AG04449 (cell line): ENCODE measurements at regions not wholly inside any gene's neighbourhood (a gene's known extent, or its start where the extent isn't known, plus 50 kb on each side); places are given as distances from the start of the nearest gene placed in this dataset.
"Not testable (repeated sequence)": the region's sequence is repeated elsewhere in the genome, so short reads cannot be mapped to it uniquely, and the experiment has no call there.

Source experiments
- CTCF ChIA-PET: fragments of 350-600 bp; formaldehyde crosslinking; extraction: SDS; loops from one replicate; lab custom pipeline; 2021; ENCODE audit warnings: antibody characterized with exemption; lab: Yijun Ruan, JAX
- POLR2A ChIA-PET: fragments of 400-600, 350-600 bp; formaldehyde crosslinking; extraction: SDS; loops from one replicate; lab custom pipeline; 2020; ENCODE audit warnings: antibody characterized with exemption, inconsistent platforms; lab: Yijun Ruan, JAX
- DNase-seq: peaks from one replicate; pipeline ENCODE4 v3.0.0-alpha.2; 2010; ENCODE audit warnings: low read depth, low spot score
- H3K4me3 ChIP-seq: 2 replicates; pipeline ENCODE4 v1.5.1; 2011; ENCODE audit warnings: low read depth, mild to moderate bottlenecking, control low read depth, low read length
- TF ChIP-seq, protein P1 (sequence below): IDR thresholded peaks from one replicate; pipeline ENCODE4 v1.5.1; 2011; ENCODE audit warnings: mild to moderate bottlenecking, moderate library complexity, low read length, control low read depth, inconsistent platforms; ENCODE audit not compliant: insufficient read depth; ENCODE audit errors: missing control alignments

DNA sequence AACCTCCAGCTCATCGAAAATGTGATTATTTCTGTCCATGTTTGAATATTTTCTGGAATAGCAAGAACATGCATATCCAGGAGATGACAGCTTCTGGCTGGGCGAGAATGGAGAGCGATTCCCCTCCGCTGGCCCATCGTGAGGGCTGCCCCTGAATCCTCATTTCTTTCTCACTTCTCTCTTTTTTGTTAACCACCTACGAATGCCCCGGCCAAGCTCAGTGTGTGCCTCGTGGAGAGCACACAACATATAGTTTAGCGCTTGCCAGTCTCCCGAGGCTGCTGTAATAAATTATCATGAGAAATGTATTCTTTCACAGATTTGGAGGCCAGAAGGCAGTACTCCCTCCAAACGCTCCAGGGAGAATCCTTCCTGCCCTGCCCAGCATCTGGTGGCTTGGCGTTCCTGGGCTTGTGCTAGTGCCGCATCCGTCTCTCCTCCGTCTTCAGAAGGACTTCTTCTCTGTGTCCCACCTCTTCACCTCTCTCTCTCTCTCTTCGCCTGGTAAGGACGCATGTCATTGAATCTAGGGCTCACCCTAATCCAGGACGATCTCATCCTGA, 1306.0 kb downstream of the TBC1D22A start:
- H3K4me3 ChIP-seq = no peak overlapping the region
- TF ChIP-seq, protein P1, sequence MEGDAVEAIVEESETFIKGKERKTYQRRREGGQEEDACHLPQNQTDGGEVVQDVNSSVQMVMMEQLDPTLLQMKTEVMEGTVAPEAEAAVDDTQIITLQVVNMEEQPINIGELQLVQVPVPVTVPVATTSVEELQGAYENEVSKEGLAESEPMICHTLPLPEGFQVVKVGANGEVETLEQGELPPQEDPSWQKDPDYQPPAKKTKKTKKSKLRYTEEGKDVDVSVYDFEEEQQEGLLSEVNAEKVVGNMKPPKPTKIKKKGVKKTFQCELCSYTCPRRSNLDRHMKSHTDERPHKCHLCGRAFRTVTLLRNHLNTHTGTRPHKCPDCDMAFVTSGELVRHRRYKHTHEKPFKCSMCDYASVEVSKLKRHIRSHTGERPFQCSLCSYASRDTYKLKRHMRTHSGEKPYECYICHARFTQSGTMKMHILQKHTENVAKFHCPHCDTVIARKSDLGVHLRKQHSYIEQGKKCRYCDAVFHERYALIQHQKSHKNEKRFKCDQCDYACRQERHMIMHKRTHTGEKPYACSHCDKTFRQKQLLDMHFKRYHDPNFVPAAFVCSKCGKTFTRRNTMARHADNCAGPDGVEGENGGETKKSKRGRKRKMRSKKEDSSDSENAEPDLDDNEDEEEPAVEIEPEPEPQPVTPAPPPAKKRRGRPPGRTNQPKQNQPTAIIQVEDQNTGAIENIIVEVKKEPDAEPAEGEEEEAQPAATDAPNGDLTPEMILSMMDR = no peak
- ChIA-PET CTCF (no interaction called here), POLR2A (no interaction called here)
- no peak for DNase-seq

DNA sequence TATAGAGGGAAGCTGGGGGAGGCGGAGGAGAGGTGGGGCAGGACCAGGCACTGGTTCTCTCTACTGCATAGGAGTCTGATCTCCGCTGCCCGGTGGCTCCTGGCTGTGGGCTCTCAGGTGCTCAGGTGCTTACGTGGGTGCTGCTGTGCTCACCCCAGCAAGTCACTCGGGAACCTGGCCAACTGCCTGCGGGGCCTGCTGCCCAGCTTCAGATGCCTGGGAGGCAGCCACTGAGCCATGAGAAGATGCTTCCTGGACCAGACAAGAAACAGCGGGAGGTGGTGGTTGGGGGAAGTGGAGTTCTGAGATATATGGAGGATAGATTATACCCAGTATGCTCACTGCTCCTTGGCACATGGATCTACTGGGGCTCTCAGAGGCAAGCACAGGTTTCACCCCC, 1303.4 kb downstream of the TBC1D22A start:
- DNase-seq = no peak
- ChIA-PET CTCF (no interaction called here), POLR2A (no interaction called here)
- TF ChIP-seq, protein P1 = no peak
- H3K4me3 ChIP-seq = no peak overlapping the region

GRCh38 chr22:48061726-48062125, 1299.3 kb downstream of the TBC1D22A start:
- ChIA-PET CTCF (no interaction called here), POLR2A (no interaction called here)
- H3K4me3 ChIP-seq = no peak overlapping the region
- TF ChIP-seq, protein P1 = no peak
- DNase-seq = no peak

DNA sequence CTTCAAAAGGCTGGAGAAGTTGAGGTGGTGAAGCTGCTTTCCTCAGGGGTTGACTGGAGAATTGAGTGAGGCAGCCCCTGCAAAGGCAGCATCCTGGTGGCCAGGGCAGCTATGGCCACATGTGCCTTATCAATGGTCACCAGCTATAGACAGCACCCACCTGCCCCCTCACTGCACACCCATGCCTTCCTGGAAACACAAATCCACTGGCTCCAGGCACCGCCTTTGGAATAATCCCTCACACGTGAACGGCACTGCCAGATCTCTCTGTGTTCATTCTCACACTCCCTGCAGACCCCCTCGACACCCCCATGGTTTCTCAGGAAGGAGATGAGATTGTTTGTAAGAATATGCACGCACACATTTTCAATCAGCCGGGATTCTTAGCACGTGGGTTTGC, 1297.8 kb downstream of the TBC1D22A start:
- CTCF ChIA-PET = no interaction called here

DNA sequence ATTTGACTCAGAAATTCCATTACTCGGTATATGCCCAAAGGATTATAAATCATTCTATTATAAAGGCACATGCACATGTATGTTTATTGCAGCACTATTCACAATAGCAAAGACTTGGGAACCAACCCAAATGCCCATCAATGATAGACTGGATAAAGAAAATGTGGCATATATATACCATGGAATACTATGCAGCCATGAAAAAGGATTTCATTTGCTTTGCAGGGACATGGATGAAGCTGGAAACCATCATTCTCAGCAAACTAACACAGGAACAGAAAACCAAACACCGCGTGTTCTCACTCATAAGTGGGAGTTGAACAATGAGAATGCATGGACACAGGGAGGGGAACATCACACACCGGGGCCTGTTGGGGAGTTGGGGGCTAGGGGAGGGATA, 1297.1 kb downstream of the TBC1D22A start:
- H3K4me3 ChIP-seq, POLR2A ChIA-PET, CTCF ChIA-PET, DNase-seq: not testable (repeated sequence)

More for the DNA sequence above, 1297.8 kb downstream of the TBC1D22A start:
- TF ChIP-seq, protein P1 = no peak
- no peak for DNase-seq
- POLR2A ChIA-PET = no interaction called here
- H3K4me3 ChIP-seq = no peak overlapping the region

DNA sequence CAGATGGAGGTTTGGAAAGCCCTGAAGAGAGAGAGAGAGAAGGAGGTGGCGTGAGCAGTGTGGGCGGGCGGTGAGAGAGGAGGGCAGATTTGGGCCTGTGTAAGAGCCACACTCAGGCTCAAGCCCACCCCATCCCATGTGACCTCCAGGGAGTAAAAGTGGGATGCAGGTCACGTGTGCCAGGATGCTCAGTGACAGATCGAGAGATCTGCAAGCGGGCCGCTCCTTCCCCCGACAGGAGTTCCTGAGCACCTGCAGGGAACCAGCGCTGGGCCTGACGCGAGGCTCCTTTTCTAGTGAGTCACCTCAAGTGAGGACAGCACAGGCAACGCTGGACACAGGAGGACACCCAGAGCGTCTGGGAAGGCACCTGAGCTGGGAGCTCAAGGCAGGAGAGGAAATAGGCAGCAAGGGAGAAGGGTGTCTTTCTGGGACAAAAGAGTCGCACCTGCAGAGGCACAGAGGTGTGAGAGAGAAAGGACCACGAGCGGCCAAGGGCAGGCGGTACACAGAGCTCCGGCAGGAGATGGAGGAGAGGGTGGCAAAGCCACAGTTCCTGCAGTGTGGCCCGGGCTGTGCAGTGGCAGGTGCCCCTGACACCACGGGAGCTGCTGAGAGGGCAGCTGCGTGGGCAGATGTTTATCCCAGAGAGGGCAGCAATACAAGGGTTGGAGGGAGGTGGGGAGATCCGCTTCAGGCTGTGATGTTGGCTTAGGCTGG, 1294.8 kb downstream of the TBC1D22A start:
- ChIA-PET POLR2A (no interaction called here), CTCF (interaction anchor here (0.6 kb wide), 1 partner anchor 15 kb away, joined by 4 read pairs; no protein-coding TSS in a partner anchor)
- H3K4me3 ChIP-seq = no peak overlapping the region
- no peak for DNase-seq
- TF ChIP-seq, protein P1 = no peak
